Aorta (tissue), 5 donors: ENCODE measurements at regions not wholly inside any gene's neighbourhood (a gene's known extent, or its start where the extent isn't known, plus 50 kb on each side); places are given as distances from the start of the nearest gene placed in this dataset.

Experiments used
- ATAC-seq: fragments of 200-7000 bp; cut with Tn5 transposase; one replicate; pipeline ENCODE4 v1.9.1; 2022; ENCODE audit warnings: moderate library complexity; ENCODE audit not compliant: low FRiP score
- DNase-seq, 2 donors: peaks; one replicate each; pipeline ENCODE4 v3.0.0-alpha.2; 2020
- H3K27ac ChIP-seq, 2 donors: one replicate each; pipeline ENCODE4 v1.5.1; 2013; ENCODE audit warnings: low read length in 2 of 2, mild to moderate bottlenecking in 2 of 2, moderate library complexity in 2 of 2, control low read depth in 1 of 2, inconsistent platforms in 1 of 2, low read depth in 1 of 2
- H3K27me3 ChIP-seq, 2 donors: one replicate each; pipeline ENCODE4 v1.6.1; 2013; ENCODE audit warnings: control low read depth in 1 of 2, low read length in 1 of 2, mild to moderate bottlenecking in 1 of 2, moderate library complexity in 1 of 2; ENCODE audit not compliant: insufficient read depth in 2 of 2, control insufficient read depth in 1 of 2
- H3K36me3 ChIP-seq, 2 donors: one replicate each; pipeline ENCODE4 v1.6.1; 2013; ENCODE audit warnings: control low read depth in 1 of 2, low read length in 1 of 2, mild to moderate bottlenecking in 1 of 2; ENCODE audit not compliant: insufficient read depth in 2 of 2, control insufficient read depth in 1 of 2
- H3K4me1 ChIP-seq, 2 donors: one replicate each; pipeline ENCODE4 v1.6.1; 2013; ENCODE audit warnings: low read length in 2 of 2, control low read depth in 1 of 2, mild to moderate bottlenecking in 1 of 2, moderate library complexity in 1 of 2; ENCODE audit not compliant: insufficient read depth in 2 of 2, control insufficient read depth in 1 of 2
- H3K4me3 ChIP-seq, 2 donors: one replicate each; pipeline ENCODE4 v1.5.1; 2013; ENCODE audit warnings: low read length in 2 of 2, control low read depth in 1 of 2, mild to moderate bottlenecking in 1 of 2
- H3K9me3 ChIP-seq: one replicate; pipeline ENCODE4 v1.6.1; 2013; ENCODE audit warnings: mild to moderate bottlenecking, low read length; ENCODE audit not compliant: control insufficient read depth
- WGBS, 2 donors: extraction: QIAGEN DNeasy Blood & Tissue Kit; methylation state at CpG; one replicate each; pipeline ENCODE4 v1.1.7; 2013; 5-methylcytosine and 5-hydroxymethylcytosine counted together
- intact Hi-C, 2 donors: fragments of 100-400 bp; cut with DNase I; formaldehyde crosslinking; loops; one replicate each; pipeline versions ENCODE4 v1.14.2 to v1.15.0; 2022
- donor health status: healthy with polysubstance abuse.
- donor health status: Bipolar disorder and iron deficiency.
- donor health status: DM: no; HTN: no; CAD: no.
- donor health status: DM: no; HTN: no; CAD: no.
- donor health status: DM: yes; HTN: yes; CAD: no.

DNA sequence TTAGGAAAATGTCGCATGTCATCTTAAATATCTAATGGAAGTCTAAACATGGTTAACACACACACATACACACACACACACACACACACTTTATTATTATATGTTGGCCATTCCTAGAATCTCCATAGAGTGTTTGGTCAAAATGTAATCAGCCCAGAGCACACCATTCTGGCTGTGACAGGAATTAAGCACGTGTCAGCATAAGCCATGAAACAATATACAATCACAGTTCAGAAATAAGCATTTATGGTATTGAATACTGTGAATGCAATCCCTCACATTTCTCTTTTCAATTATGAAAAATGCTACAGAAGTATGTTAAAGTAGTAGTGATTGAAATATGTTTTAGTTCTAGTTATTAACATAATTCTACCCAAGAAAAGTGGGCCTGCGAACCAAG lies 611.6 kb downstream of the PRELID2 start:
- DNase-seq (no peak), ATAC-seq (no peak)
- Histone ChIP-seq H3K4me1 (no peaks in the 10 kb centered on the region), H3K36me3 (no peaks in the 10 kb centered on the region), H3K4me3 (no peak overlapping the region), H3K27ac (no peak overlapping the region), H3K9me3 (no peaks in the 10 kb centered on the region), H3K27me3 (no peaks in the 10 kb centered on the region)
- intact Hi-C loops, result no loop called here
- WGBS, 2 donors, result 85 to 89% methylated on average over 3 of the region's 3 CpGs

- Histone ChIP-seq H3K4me1 (no peaks in the 10 kb centered on the region), H3K27ac (no peak overlapping the region), H3K4me3 (no peak overlapping the region), H3K9me3 (no peaks in the 10 kb centered on the region), H3K36me3 (no peaks in the 10 kb centered on the region), H3K27me3 (no peaks in the 10 kb centered on the region)
- ATAC-seq, result no peak
- intact Hi-C loops, result no loop called here
- no peak for DNase-seq
Measured at GRCh38 chr5:145222622-145223021, 612.5 kb downstream of the PRELID2 start.

DNA sequence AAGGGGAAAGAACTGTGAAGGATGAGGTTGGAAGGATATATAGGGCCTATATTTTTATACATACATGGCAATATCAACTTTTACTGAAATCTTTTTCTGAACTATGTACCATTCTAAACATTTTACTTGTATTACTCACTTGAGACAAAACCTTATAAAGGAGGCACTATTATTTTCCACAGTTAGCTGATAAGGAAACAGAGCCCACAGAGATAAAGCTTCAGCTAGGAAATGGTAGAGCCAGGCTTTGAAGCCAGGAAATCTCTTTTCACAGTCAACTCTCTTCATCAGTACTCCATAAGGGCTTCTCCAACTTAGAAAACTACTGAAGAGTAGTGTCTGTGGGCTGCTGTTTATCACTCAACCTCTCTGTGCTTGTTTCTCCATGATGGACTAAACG lies 613.7 kb downstream of the PRELID2 start:
- intact Hi-C loops, result no loop called here
- DNase-seq (no peak), ATAC-seq (no peak)
- Histone ChIP-seq H3K36me3 (no peaks in the 10 kb centered on the region), H3K4me3 (no peak overlapping the region), H3K9me3 (no peaks in the 10 kb centered on the region), H3K27ac (no peak overlapping the region), H3K27me3 (no peaks in the 10 kb centered on the region), H3K4me1 (no peaks in the 10 kb centered on the region)
- 93 to 94% methylated on average over 1 of the region's 1 CpG for WGBS, 2 donors

- H3K27me3 ChIP-seq, result no peaks in the 10 kb centered on the region
- H3K27ac ChIP-seq, result no peak overlapping the region
- H3K36me3 ChIP-seq, result no peaks in the 10 kb centered on the region
- no peaks in the 10 kb centered on the region for H3K4me1 ChIP-seq
- H3K9me3 ChIP-seq, result no peaks in the 10 kb centered on the region
- WGBS, 2 donors, result 82 to 89% methylated on average over 5 of the region's 5 CpGs
- no peak for DNase-seq
- no peak for ATAC-seq
- intact Hi-C loops, result no loop called here
- H3K4me3 ChIP-seq, result no peak overlapping the region
Measured at GRCh38 chr5:145220481-145220880, 614.7 kb downstream of the PRELID2 start.

GRCh38 chr5:145218982-145219381 lies 616.2 kb downstream of the PRELID2 start:
- ATAC-seq (no peak), DNase-seq (no peak)
- Histone ChIP-seq H3K27me3 (no peaks in the 10 kb centered on the region), H3K27ac (no peak overlapping the region), H3K9me3 (no peaks in the 10 kb centered on the region), H3K4me1 (no peaks in the 10 kb centered on the region), H3K4me3 (no peak overlapping the region), H3K36me3 (no peaks in the 10 kb centered on the region)
- intact Hi-C loops, result no loop called here
- WGBS, 2 donors, result 78 to 90% methylated on average over 1 of the region's 1 CpG

DNA sequence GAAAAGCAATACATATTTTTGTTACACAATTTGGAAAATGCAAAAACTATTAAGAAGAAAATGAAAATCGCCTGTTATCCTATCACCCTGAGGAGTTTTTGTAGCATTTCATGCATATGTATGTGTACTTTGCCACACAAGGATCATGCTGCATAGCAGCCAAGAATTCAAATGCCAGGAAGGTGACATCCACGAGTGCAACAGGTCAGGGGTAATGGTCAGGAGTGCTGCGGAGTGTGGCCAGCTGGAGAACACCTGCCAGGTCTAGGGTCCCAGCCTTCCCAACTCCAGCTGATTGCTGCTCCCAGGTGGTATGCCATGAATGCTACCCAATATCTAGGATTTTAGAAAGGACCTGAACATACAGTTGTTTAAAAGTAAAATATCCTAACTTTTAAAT lies 617.1 kb downstream of the PRELID2 start:
- no peaks in the 10 kb centered on the region for H3K9me3 ChIP-seq
- H3K27me3 ChIP-seq, result no peaks in the 10 kb centered on the region
- no peak overlapping the region for H3K27ac ChIP-seq
- H3K36me3 ChIP-seq, result no peaks in the 10 kb centered on the region
- DNase-seq (no peak), ATAC-seq (no peak)
- WGBS, 2 donors, result 59 to 70% methylated on average over 3 of the region's 3 CpGs
- H3K4me1 ChIP-seq, result no peaks in the 10 kb centered on the region
- intact Hi-C loops, result no loop called here
- H3K4me3 ChIP-seq, result no peak overlapping the region

- H3K36me3 ChIP-seq, result no peaks in the 10 kb centered on the region
- H3K27ac ChIP-seq, result no peak overlapping the region
- peaks cover 3% of the 10 kb centered on the region for H3K9me3 ChIP-seq
- intact Hi-C loops, result no loop called here
- no peaks in the 10 kb centered on the region for H3K27me3 ChIP-seq
- WGBS, 2 donors, result 91 to 93% methylated on average over 3 of the region's 3 CpGs
- DNase-seq, result no peak
- H3K4me1 ChIP-seq, result no peaks in the 10 kb centered on the region
- no peak for ATAC-seq
- no peak overlapping the region for H3K4me3 ChIP-seq
Measured at GRCh38 chr5:145210020-145210419, 625.1 kb downstream of the PRELID2 start.

- Histone ChIP-seq H3K4me3 (no peak overlapping the region), H3K27ac (no peak overlapping the region), H3K4me1 (no peaks in the 10 kb centered on the region), H3K27me3 (no peaks in the 10 kb centered on the region), H3K36me3 (no peaks in the 10 kb centered on the region), H3K9me3 (peaks cover 4% of the 10 kb centered on the region)
- WGBS, 2 donors, result 77 to 78% methylated on average over 4 of the region's 4 CpGs
- ATAC-seq (no peak), DNase-seq (no peak)
- intact Hi-C loops, result no loop called here
Measured at GRCh38 chr5:145205546-145205945, 629.6 kb downstream of the PRELID2 start.

DNA sequence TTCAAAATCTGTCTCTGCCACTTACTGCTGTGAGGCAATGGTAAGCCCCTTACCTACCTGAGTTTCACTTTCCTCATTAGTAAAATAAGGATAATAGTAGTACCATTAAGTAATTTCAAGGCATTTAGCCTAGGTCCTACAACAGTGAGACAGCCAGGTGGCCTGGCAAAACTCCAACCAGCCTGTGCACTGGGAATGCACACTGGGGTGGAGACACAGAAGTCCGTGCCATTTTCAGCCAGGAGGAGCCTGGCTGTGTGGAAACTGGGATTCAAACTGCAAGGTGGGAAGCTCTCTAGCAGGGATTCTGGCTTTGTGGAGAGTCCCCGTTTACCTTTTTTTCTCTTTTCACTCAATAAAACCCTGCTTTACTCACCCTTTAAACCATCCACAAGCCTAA lies 630.4 kb downstream of the PRELID2 start:
- no peaks in the 10 kb centered on the region for H3K36me3 ChIP-seq
- no peak overlapping the region for H3K27ac ChIP-seq
- no peak overlapping the region for H3K4me3 ChIP-seq
- no peaks in the 10 kb centered on the region for H3K27me3 ChIP-seq
- H3K4me1 ChIP-seq, result no peaks in the 10 kb centered on the region
- WGBS, 2 donors, result 53 to 55% methylated on average over 2 of the region's 2 CpGs
- ATAC-seq (no peak), DNase-seq (no peak)
- intact Hi-C loops, result no loop called here
- H3K9me3 ChIP-seq, result peaks cover 2% of the 10 kb centered on the region
